ENCODE measurements at regions not wholly inside any gene's neighbourhood (a gene's known extent, or its start where the extent isn't known, plus 50 kb on each side); places are given as distances from the start of the nearest gene placed in this dataset.

DNA sequence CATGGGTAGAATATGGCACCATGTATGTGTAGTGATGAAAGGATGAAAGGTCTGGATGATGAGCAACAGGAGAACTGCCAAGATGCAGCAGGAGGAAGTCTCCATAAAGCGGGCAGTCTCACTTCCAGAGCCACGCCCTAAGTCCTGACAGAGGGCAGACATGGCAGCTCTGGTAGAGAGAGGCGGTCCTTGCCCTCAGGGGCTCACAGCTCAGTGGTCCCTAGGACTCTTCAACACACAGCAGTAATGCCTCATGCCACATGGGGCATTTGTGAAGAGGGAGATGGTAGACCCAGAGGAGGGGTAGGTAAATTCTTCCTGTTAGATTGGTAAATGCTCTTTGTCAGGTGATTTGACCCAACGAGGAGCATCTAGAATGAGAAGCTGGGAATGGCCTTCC is 1088.4 kb downstream of the BCL11B start:
- peaks cover 7% of the 10 kb centered on the region for H3K36me3 Mint-ChIP-seq (ENCODE audit: low read depth)
- peaks cover 85% of the 10 kb centered on the region for H3K4me1 Mint-ChIP-seq (ENCODE audit: low read depth)
- intact Hi-C loops (cut with micrococcal nuclease) = loop anchor here (2.0 to 5.0 kb wide), 3 partner anchors 15 to 1884 kb away; partner anchors contain the start of gene EVL
- no peaks in the 10 kb centered on the region for H3K9me3 Mint-ChIP-seq
- H3K27me3 Mint-ChIP-seq (ENCODE audit: low read depth) = no peaks in the 10 kb centered on the region
- no peak for DNase-seq (ENCODE audit: low spot score)
- H3K4me3 Mint-ChIP-seq (ENCODE audit: low read depth) = peak overlapping the region; percentile 40
- peak overlapping the region; percentile 94 for H3K27ac Mint-ChIP-seq

DNA sequence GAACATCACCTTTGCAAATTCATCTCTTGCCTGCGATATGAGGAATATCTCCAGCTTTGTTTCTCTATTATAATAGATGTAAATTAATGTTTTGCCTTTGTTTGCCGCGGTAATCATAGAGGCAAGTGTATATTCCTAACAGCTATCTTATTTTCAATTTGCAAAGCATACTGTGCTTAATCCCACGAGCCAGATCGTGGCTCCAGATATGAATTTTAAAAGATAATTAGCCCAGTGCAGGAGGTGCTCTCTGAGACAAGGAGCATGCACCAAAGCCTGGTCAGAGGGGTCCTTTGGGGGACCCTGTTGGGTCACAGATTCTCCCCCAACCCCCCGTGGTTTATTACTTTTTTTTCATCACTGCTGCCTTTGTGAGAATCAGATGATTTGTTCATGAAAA is 1087.5 kb downstream of the BCL11B start:
- intact Hi-C loops (cut with micrococcal nuclease) = loop anchor here (5.0 kb wide), 2 partner anchors 207 to 1883 kb away; partner anchors contain the start of gene EVL
- Mint-ChIP-seq H3K4me3 (ENCODE audit: low read depth) (peak overlapping the region; percentile 50), H3K27ac (peak overlapping the region; percentile 94), H3K36me3 (ENCODE audit: low read depth) (peaks cover 7% of the 10 kb centered on the region), H3K27me3 (ENCODE audit: low read depth) (no peaks in the 10 kb centered on the region), H3K9me3 (no peaks in the 10 kb centered on the region), H3K4me1 (ENCODE audit: low read depth) (peaks cover 91% of the 10 kb centered on the region)
- no peak for DNase-seq (ENCODE audit: low spot score)

DNA sequence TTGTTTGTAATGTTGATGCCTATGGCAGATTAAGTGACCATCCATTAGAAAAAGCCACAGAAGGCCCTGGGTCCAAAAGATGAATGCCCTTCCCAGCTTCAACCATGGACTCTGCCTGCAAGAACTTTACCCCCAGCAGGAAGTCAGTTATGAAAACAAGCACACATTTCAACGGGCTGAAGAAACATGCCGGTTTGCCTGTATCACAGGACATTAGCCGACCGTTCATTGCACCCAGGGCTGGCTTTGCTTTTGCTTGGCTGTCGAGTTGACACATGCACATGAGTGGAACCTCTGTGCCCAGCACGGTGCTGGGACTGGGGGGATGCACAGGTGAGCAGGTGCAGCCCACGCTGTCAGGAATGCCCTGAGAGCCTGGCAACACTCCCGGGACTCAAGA is 1087.0 kb downstream of the BCL11B start:
- no peaks in the 10 kb centered on the region for H3K9me3 Mint-ChIP-seq
- H3K27ac Mint-ChIP-seq = peak overlapping the region; percentile 94
- DNase-seq (ENCODE audit: low spot score) = no peak
- peak overlapping the region; percentile 50 for H3K4me3 Mint-ChIP-seq (ENCODE audit: low read depth)
- H3K27me3 Mint-ChIP-seq (ENCODE audit: low read depth) = no peaks in the 10 kb centered on the region
- peaks cover 91% of the 10 kb centered on the region for H3K4me1 Mint-ChIP-seq (ENCODE audit: low read depth)
- intact Hi-C loops (cut with micrococcal nuclease) = loop anchor here (1.0 to 5.0 kb wide), 2 partner anchors 8 to 42 kb away; no protein-coding TSS in a partner anchor
- H3K36me3 Mint-ChIP-seq (ENCODE audit: low read depth) = peaks cover 7% of the 10 kb centered on the region

DNA sequence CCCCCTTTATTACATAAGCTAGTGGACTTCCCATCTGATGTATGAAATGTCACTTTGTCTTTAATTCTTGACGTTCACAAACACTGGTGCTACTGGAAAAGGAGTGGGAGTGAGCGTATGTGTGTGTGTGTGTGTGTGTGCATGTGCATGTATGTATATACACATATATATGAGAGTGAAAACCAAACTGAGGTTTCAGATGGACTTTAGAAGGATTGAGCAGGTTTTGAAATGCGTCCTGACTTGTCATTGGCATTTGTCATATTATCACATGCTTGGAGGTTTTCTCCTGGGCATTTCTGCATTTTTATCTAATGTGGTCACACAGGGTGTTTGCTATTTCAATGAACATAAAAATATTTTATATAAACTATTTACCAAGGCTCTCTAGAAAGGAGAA is 1085.9 kb downstream of the BCL11B start:
- H3K9me3 Mint-ChIP-seq = no peaks in the 10 kb centered on the region
- H3K36me3 Mint-ChIP-seq (ENCODE audit: low read depth) = peaks cover 11% of the 10 kb centered on the region
- no peaks in the 10 kb centered on the region for H3K27me3 Mint-ChIP-seq (ENCODE audit: low read depth)
- intact Hi-C loops (cut with micrococcal nuclease) = loop anchor here (5.0 kb wide), 1 partner anchor 41 kb away; no protein-coding TSS in a partner anchor
- peak overlapping the region; percentile 94 for H3K27ac Mint-ChIP-seq
- peak overlapping the region; percentile 15 for H3K4me3 Mint-ChIP-seq (ENCODE audit: low read depth)
- no peak for DNase-seq (ENCODE audit: low spot score)
- peaks cover 96% of the 10 kb centered on the region for H3K4me1 Mint-ChIP-seq (ENCODE audit: low read depth)

DNA sequence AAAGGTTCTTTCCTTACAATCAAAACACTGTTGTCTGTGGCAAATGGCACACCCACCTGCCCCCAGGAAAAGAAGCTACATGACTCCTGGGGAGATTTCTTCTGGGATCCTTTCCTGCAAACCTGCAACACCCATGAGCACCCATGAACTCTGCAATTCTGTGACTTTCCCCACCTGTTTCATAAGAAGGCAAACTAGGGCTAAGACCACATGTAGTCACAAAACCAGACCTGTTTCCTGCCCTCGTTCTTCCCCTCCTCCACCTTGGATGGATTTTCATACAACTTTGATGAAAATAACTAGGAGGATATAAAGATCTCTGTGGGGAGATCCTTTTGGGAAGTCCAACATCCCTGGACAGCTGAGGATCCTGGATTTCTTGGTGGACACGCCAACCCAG is 1084.7 kb downstream of the BCL11B start:
- DNase-seq (ENCODE audit: low spot score) = no peak
- Mint-ChIP-seq H3K36me3 (ENCODE audit: low read depth) (peaks cover 11% of the 10 kb centered on the region), H3K9me3 (no peaks in the 10 kb centered on the region), H3K27ac (peak overlapping the region; percentile 97), H3K4me1 (ENCODE audit: low read depth) (peaks cover 94% of the 10 kb centered on the region), H3K4me3 (ENCODE audit: low read depth) (peak overlapping the region; percentile 26), H3K27me3 (ENCODE audit: low read depth) (no peaks in the 10 kb centered on the region)
- intact Hi-C loops (cut with micrococcal nuclease) = loop anchor here (5.0 kb wide), 1 partner anchor 40 kb away; no protein-coding TSS in a partner anchor

DNA sequence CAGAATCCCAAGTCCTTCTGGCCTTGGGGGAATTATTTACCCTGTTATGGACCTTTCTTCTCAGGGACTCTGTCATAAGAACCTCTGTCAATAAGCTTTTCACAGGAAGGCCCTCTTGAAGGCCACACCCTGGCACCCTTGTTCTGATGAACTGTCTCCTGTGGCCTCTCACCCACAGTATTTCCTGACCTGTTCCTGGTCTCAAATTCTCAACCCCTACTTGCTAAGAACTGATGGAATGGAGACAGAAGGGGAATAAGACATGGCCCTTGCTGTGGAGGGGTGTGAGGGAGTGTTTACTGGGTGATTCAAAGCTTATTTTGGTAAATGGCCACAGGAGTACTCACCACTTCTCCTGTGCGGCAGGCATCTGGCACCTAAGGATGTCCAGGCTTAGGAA is 1082.9 kb downstream of the BCL11B start:
- no peak for DNase-seq (ENCODE audit: low spot score)
- intact Hi-C loops (cut with micrococcal nuclease) = loop anchor here (1.0 to 5.0 kb wide), 3 partner anchors 9 to 38 kb away; no protein-coding TSS in a partner anchor
- Mint-ChIP-seq H3K27me3 (ENCODE audit: low read depth) (no peaks in the 10 kb centered on the region), H3K4me1 (ENCODE audit: low read depth) (peaks cover 92% of the 10 kb centered on the region), H3K36me3 (ENCODE audit: low read depth) (peaks cover 6% of the 10 kb centered on the region), H3K27ac (peak overlapping the region; percentile 97), H3K9me3 (no peaks in the 10 kb centered on the region), H3K4me3 (ENCODE audit: low read depth) (peak overlapping the region; percentile 71)

DNA sequence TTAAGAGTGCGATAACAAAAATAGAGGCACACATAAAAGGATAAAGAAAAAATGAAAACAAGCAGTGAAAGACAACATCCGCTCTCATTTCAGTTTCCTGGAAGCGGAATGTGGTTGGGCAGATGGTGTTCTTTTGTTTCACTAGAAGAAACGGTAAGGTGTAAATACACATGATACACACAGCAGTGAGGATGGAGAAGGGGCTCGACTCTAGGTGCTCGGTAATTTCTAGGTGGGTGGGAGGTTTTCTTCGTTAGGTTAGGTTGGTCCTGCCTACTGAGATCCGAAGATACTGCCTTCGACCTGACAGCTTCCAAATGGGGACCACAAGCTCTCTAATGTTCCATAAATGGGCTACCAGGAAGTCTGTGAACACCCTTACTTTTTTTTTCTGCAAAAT is 1082.5 kb downstream of the BCL11B start:
- Mint-ChIP-seq H3K36me3 (ENCODE audit: low read depth) (peaks cover 6% of the 10 kb centered on the region), H3K4me3 (ENCODE audit: low read depth) (peak overlapping the region; percentile 71), H3K27me3 (ENCODE audit: low read depth) (no peaks in the 10 kb centered on the region), H3K4me1 (ENCODE audit: low read depth) (peaks cover 91% of the 10 kb centered on the region), H3K9me3 (no peaks in the 10 kb centered on the region), H3K27ac (peak overlapping the region; percentile 97)
- intact Hi-C loops (cut with micrococcal nuclease) = loop anchor here (1.0 to 5.0 kb wide), 3 partner anchors 9 to 38 kb away; no protein-coding TSS in a partner anchor
- DNase-seq (ENCODE audit: low spot score) = peak; percentile 63

DNA sequence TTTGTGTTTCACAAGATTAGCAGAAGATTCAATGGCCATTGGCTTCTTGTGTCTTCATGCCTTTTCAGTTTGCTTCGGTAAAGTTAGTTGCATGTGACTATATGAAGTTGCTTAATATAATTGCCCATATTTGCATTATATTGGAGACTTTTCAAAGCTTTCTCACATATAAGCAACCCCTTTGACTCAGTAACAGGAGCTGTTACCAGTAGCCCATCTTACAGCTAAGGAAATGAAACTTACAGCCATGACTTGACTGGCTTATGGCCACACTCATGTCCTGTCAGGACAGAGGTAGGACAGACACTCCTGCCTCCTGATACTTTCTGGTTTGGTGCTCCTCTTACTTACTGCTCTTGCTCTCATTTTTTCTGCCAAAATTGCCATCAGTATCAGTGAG is 1082.1 kb downstream of the BCL11B start:
- Mint-ChIP-seq H3K9me3 (no peaks in the 10 kb centered on the region), H3K27ac (peak overlapping the region; percentile 97), H3K4me1 (ENCODE audit: low read depth) (peaks cover 90% of the 10 kb centered on the region), H3K4me3 (ENCODE audit: low read depth) (peak overlapping the region; percentile 71), H3K36me3 (ENCODE audit: low read depth) (peaks cover 6% of the 10 kb centered on the region), H3K27me3 (ENCODE audit: low read depth) (no peaks in the 10 kb centered on the region)
- intact Hi-C loops (cut with micrococcal nuclease) = loop anchor here (1.0 to 5.0 kb wide), 3 partner anchors 8 to 37 kb away; no protein-coding TSS in a partner anchor
- no peak for DNase-seq (ENCODE audit: low spot score)

DNA sequence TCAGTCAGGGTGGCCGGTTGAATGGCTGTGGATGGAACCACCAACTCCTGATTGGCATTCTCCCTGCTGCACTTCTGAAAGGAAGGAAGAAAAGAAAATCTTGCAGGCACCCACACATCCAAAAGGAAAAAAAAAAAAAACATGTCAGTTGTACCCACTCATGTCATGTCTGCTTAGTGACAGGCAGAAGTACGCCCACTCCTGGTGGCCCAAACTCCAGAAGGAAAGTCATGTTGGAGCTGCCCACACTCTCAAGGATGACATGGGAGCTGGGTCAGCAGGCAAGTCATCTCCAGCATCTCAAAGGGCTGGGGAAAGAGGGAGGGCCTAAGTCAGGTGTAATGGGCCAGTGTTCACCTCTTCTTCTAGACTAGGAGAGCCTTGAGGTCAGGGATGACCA is 1079.1 kb downstream of the BCL11B start:
- Mint-ChIP-seq H3K27me3 (ENCODE audit: low read depth) (no peaks in the 10 kb centered on the region), H3K4me3 (ENCODE audit: low read depth) (no peak overlapping the region), H3K4me1 (ENCODE audit: low read depth) (peaks cover 84% of the 10 kb centered on the region), H3K9me3 (no peaks in the 10 kb centered on the region), H3K27ac (no peak overlapping the region), H3K36me3 (ENCODE audit: low read depth) (peaks cover 12% of the 10 kb centered on the region)
- no peak for DNase-seq (ENCODE audit: low spot score)
- intact Hi-C loops (cut with micrococcal nuclease) = no loop called here

DNA sequence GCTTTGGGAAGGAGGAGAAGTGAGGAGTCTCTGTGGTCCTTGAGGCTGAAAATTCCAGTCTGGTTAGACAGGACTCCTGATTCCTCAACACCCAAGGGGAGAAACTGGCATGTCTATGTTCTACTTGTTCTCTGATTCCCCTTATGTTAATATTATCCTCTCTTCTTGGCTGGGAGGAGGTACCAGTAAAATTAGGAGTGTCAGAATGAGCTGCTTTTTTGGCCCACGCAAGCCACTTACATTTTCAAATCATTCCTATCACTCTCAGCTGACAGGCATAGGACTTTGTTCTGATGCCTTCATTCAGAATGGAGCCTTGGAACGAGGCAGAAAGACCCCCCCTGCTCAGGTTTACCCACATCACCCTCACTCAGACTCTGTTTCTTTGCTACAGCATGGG is 1077.2 kb downstream of the BCL11B start:
- Mint-ChIP-seq H3K27me3 (ENCODE audit: low read depth) (no peaks in the 10 kb centered on the region), H3K27ac (no peak overlapping the region)

DNA sequence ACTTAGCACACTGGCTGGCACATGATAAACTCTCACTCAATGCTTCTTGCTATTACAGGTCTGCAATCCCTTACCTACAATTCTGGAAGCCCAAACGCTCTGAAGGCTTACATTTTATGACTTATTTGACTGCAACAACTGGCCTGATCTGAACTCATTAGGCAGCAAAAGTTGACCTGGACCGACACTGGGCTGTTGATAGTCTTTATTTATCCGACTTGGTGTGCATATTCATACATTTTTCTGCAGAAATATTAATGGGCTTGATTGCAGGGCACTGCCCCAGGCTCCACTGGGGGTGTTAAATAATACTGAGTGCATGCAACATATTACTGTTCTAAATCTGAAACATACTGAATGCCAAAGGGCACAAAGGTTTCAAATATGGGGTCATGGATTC is 1076.7 kb downstream of the BCL11B start:
- DNase-seq (ENCODE audit: low spot score) = no peak
- intact Hi-C loops (cut with micrococcal nuclease) = no loop called here
- Mint-ChIP-seq H3K27me3 (ENCODE audit: low read depth) (no peaks in the 10 kb centered on the region), H3K36me3 (ENCODE audit: low read depth) (peaks cover 12% of the 10 kb centered on the region), H3K4me1 (ENCODE audit: low read depth) (peaks cover 80% of the 10 kb centered on the region), H3K9me3 (no peaks in the 10 kb centered on the region), H3K27ac (peak overlapping the region; percentile 15), H3K4me3 (ENCODE audit: low read depth) (no peak overlapping the region)

More for the DNA sequence above, 1077.2 kb downstream of the BCL11B start:
- Mint-ChIP-seq H3K4me3 (ENCODE audit: low read depth) (no peak overlapping the region), H3K9me3 (no peaks in the 10 kb centered on the region), H3K4me1 (ENCODE audit: low read depth) (peaks cover 82% of the 10 kb centered on the region), H3K36me3 (ENCODE audit: low read depth) (peaks cover 12% of the 10 kb centered on the region)
- DNase-seq (ENCODE audit: low spot score) = no peak
- intact Hi-C loops (cut with micrococcal nuclease) = no loop called here

DNA sequence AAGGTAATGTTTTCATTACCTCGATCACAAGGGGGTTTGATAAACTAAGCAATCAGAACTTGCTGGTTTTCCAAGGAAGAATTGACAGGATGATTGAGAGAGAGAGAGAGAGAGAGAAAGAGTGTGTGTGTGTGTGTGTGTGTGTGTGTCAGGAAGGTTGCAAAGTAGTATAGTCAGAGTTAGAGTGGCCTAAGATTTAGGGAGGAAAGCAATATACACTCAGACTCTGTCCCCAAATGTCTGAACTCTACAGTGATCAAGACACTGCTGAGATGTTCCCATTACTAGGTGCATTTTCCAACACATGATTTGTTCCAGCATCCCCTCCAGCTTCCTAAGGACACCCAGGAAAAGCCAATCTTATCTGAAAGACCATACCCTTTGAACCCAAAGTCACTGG is 1074.1 kb downstream of the BCL11B start:
- Mint-ChIP-seq H3K4me3 (ENCODE audit: low read depth) (peak overlapping the region; percentile 10), H3K27me3 (ENCODE audit: low read depth) (no peaks in the 10 kb centered on the region), H3K36me3 (ENCODE audit: low read depth) (peaks cover 8% of the 10 kb centered on the region), H3K9me3 (no peaks in the 10 kb centered on the region), H3K4me1 (ENCODE audit: low read depth) (peaks cover 76% of the 10 kb centered on the region), H3K27ac (peak overlapping the region; percentile 7)
- no peak for DNase-seq (ENCODE audit: low spot score)
- intact Hi-C loops (cut with micrococcal nuclease) = loop anchor here (1.0 kb wide), 1 partner anchor 9 kb away; no protein-coding TSS in a partner anchor

DNA sequence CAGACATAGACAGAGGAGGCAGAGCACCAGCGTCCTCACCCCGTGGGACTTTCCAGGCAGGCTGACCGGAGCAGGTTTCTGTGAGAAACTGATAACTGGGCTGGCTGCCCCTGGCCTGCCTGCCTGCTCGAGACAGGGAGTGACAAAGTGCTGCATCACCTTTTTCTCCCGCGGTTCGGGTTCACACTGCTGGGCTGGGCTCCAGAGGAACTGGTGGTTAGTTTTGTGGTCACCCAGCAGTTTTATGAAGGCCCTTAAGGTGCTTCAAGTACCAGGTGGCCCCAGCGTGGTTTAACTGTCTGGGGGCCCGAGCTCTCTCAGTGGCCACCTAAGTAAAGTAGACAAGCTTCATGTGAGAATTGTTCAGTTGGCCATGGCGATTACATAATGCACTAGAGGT is 1073.6 kb downstream of the BCL11B start:
- Mint-ChIP-seq H3K27ac (peak overlapping the region; percentile 22), H3K4me1 (ENCODE audit: low read depth) (peaks cover 74% of the 10 kb centered on the region), H3K27me3 (ENCODE audit: low read depth) (no peaks in the 10 kb centered on the region), H3K36me3 (ENCODE audit: low read depth) (peaks cover 6% of the 10 kb centered on the region), H3K4me3 (ENCODE audit: low read depth) (no peak overlapping the region), H3K9me3 (no peaks in the 10 kb centered on the region)
- intact Hi-C loops (cut with micrococcal nuclease) = loop anchor here (1.0 kb wide), 1 partner anchor 9 kb away; no protein-coding TSS in a partner anchor
- peak; percentile 55 for DNase-seq (ENCODE audit: low spot score)
